ENCODE measurements at regions not wholly inside any gene's neighbourhood (a gene's known extent, or its start where the extent isn't known, plus 50 kb on each side); places are given as distances from the start of the nearest gene placed in this dataset.
"Not testable (repeated sequence)": the region's sequence is repeated elsewhere in the genome, so short reads cannot be mapped to it uniquely, and the experiment has no call there.

DNA sequence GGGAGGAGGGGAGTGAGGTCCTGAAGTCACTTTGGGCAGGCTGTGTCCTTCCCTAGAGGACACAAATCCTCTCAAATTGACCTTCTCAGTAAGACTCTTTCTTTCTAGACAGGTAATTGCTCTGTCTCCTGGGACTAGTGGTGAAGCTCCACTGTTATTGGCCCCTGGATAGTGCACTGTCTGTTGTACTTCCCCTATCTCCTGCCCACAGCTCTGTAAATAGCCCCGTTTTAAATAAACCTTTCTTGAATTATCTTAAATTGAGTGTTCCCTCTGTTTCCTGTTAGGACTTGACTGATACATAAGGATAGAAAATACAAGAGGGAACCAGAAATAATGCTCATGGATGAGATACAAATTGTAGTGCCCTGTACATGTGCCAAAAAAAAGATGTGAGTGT lies 229.5 kb upstream of the USP24 start:
- H3K36me3 Mint-ChIP-seq (ENCODE audit: low read depth), result no peaks in the 10 kb centered on the region
- H3K27ac Mint-ChIP-seq, result no peak overlapping the region
- H3K4me3 Mint-ChIP-seq (ENCODE audit: low read depth), result no peak overlapping the region
- H3K27me3 Mint-ChIP-seq (ENCODE audit: low read depth), result peaks cover 25% of the 10 kb centered on the region
- DNase-seq (ENCODE audit: low spot score), result no peak
- H3K9me3 Mint-ChIP-seq, result no peaks in the 10 kb centered on the region
- intact Hi-C loops (cut with micrococcal nuclease), result no loop called here
- H3K4me1 Mint-ChIP-seq (ENCODE audit: low read depth), result peaks cover 10% of the 10 kb centered on the region

DNA sequence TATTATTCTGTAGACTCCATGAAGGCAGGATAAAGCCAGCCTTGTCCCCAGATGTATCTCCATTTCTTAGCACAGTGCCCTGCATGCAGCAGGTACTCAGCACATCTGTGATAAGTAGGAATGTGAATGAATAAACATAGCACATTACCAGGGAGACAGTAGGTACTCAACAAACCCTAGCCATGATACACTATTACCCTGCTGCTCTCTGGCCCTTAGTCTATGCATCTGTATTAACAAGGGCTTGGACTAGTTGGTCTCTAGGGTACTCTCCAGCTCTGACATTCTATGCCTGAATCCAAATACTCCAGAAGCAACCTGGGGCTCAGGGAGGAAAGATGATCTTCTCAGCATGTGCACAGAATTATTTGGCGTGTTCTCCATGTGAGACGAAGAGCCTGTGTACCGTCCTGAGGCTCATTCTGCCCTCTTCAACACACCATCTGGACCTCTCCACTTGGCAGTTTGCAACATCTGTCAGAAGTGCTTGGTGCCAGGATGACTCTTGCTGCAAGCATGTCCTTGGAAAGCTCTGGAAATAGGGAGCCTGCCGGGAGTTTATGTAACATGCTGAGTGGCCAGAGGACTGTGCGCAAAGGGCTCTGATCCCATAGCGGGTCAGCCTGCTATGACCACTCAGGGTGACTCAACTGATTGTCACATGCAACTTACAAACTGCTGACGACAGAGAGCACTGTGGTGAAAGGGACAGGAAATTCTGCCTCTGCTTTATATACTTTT lies 228.2 kb upstream of the USP24 start:
- peaks cover 21% of the 10 kb centered on the region for H3K27me3 Mint-ChIP-seq (ENCODE audit: low read depth)
- H3K4me1 Mint-ChIP-seq (ENCODE audit: low read depth), result peaks cover 10% of the 10 kb centered on the region
- H3K4me3 Mint-ChIP-seq (ENCODE audit: low read depth), result no peak overlapping the region
- intact Hi-C loops (cut with micrococcal nuclease), result no loop called here
- no peaks in the 10 kb centered on the region for H3K36me3 Mint-ChIP-seq (ENCODE audit: low read depth)
- H3K27ac Mint-ChIP-seq, result no peak overlapping the region
- DNase-seq (ENCODE audit: low spot score), result no peak
- no peaks in the 10 kb centered on the region for H3K9me3 Mint-ChIP-seq

- Mint-ChIP-seq H3K9me3 (no peaks in the 10 kb centered on the region), H3K36me3 (ENCODE audit: low read depth) (no peaks in the 10 kb centered on the region), H3K27ac (no peak overlapping the region), H3K4me3 (ENCODE audit: low read depth) (no peak overlapping the region), H3K27me3 (ENCODE audit: low read depth) (peaks cover 14% of the 10 kb centered on the region), H3K4me1 (ENCODE audit: low read depth) (peaks cover 10% of the 10 kb centered on the region)
- intact Hi-C loops (cut with micrococcal nuclease), result no loop called here
- no peak for DNase-seq (ENCODE audit: low spot score)
Observed at GRCh38 chr1:55441489-55441888, 226.3 kb upstream of the USP24 start.

DNA sequence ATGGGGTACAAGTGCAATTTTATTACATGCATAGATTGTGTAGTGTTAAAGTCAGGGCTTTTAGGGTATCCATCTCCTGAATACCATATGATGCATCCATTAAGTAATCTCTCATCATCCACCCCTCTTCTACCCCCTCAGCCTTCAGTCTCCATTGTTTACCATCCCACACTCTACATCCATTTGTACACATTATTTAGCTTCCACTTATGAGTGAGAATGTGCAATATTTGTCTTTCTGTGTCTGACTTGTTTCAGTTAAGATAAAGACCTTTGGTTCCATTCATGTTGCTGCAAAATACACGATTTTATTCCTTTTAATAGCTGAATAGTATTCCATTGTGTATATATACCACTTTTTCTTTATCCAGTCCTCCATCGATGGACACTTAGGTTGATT lies 222.5 kb upstream of the USP24 start:
- H3K9me3 Mint-ChIP-seq, result no peaks in the 10 kb centered on the region
- intact Hi-C loops (cut with micrococcal nuclease), result no loop called here
- H3K27ac Mint-ChIP-seq, result no peak overlapping the region
- no peaks in the 10 kb centered on the region for H3K4me1 Mint-ChIP-seq (ENCODE audit: low read depth)
- H3K4me3 Mint-ChIP-seq (ENCODE audit: low read depth), result no peak overlapping the region
- H3K36me3 Mint-ChIP-seq (ENCODE audit: low read depth), result no peaks in the 10 kb centered on the region
- DNase-seq (ENCODE audit: low spot score), result no peak
- no peaks in the 10 kb centered on the region for H3K27me3 Mint-ChIP-seq (ENCODE audit: low read depth)

- intact Hi-C loops (cut with micrococcal nuclease); H3K27ac Mint-ChIP-seq; H3K9me3 Mint-ChIP-seq; DNase-seq (ENCODE audit: low spot score); H3K4me3 Mint-ChIP-seq (ENCODE audit: low read depth); H3K27me3 Mint-ChIP-seq (ENCODE audit: low read depth); H3K4me1 Mint-ChIP-seq (ENCODE audit: low read depth); H3K36me3 Mint-ChIP-seq (ENCODE audit: low read depth): not testable (repeated sequence)
Observed at GRCh38 chr1:55430720-55431119, 215.6 kb upstream of the USP24 start.

DNA sequence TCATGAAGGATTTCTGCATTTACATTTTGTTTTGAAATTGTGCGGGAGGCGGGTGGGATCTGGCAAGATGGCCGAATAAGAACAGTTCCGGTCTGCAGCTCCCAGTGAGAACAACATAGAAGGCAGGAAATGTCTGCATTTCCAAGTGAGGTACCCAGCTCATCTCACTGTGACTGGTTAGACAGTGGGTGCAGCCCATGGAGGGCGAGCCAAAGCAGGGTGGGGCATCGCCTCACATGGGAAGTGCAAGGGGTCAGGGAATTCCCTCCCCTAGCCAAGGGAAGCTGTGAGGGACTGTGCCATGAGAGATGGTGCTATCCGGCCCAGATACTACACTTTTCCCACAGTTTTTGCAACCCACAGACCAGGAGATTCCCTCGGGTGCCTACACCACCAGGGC lies 215.0 kb upstream of the USP24 start:
- H3K27ac Mint-ChIP-seq; H3K4me3 Mint-ChIP-seq (ENCODE audit: low read depth); H3K27me3 Mint-ChIP-seq (ENCODE audit: low read depth); DNase-seq (ENCODE audit: low spot score); intact Hi-C loops (cut with micrococcal nuclease); H3K36me3 Mint-ChIP-seq (ENCODE audit: low read depth); H3K9me3 Mint-ChIP-seq; H3K4me1 Mint-ChIP-seq (ENCODE audit: low read depth): not testable (repeated sequence)

DNA sequence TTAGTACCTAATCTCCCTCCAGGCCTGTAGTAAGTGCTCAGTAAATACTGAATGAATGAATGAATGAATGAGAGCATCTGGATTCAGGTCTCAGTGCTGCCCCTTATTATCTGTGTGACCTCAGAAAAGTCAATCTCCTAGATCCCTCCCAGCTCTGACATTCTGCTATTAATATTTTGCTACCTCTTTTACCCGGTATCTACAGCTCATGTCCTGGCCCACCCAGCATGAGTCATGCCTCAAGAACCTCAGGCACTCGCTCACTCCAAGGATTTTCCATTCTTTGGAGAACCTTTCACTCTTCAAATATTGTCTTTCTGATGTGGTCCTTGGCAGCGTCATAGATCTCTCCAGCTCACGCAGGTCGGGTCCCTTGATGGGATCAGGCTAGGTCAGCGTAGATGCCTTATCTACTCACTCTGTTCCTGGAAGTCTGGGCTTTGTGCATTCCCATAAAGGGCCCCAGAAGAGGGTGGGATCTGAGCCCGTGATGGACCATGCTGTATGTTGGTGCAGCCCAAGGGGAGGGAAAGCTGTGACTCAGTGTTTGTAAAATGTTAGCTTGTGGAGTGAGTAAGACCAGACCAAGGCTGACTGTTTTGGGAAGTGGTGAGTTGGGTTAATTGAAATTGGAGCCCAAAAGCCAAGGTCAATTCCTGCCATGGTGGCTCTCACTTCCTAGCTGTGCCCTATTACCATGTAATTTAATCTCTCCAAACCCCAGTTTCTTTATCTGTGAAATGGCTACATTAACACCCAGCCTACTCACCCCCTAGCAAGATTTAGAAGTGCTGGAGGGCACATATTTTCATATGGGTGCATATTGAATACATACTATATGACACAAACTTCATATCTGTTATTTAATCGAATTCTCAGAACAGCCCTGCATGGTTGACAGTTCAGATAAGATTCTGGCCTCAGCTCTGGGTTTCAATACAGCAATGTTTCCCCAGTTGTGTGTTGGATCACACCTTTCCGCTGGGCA lies 214.1 kb upstream of the USP24 start:
- H3K27me3 Mint-ChIP-seq (ENCODE audit: low read depth), result peaks cover 5% of the 10 kb centered on the region
- intact Hi-C loops (cut with micrococcal nuclease), result no loop called here

GRCh38 chr1:55428231-55428630 lies 213.1 kb upstream of the USP24 start:
- Mint-ChIP-seq H3K36me3 (ENCODE audit: low read depth) (no peaks in the 10 kb centered on the region), H3K27ac (no peak overlapping the region), H3K9me3 (no peaks in the 10 kb centered on the region), H3K27me3 (ENCODE audit: low read depth) (peaks cover 7% of the 10 kb centered on the region), H3K4me3 (ENCODE audit: low read depth) (no peak overlapping the region), H3K4me1 (ENCODE audit: low read depth) (no peaks in the 10 kb centered on the region)
- intact Hi-C loops (cut with micrococcal nuclease), result no loop called here
- no peak for DNase-seq (ENCODE audit: low spot score)

More for the DNA sequence above, 214.1 kb upstream of the USP24 start:
- Mint-ChIP-seq H3K4me3 (ENCODE audit: low read depth) (no peak overlapping the region), H3K9me3 (no peaks in the 10 kb centered on the region), H3K36me3 (ENCODE audit: low read depth) (no peaks in the 10 kb centered on the region), H3K27ac (no peak overlapping the region), H3K4me1 (ENCODE audit: low read depth) (no peaks in the 10 kb centered on the region)
- no peak for DNase-seq (ENCODE audit: low spot score)

DNA sequence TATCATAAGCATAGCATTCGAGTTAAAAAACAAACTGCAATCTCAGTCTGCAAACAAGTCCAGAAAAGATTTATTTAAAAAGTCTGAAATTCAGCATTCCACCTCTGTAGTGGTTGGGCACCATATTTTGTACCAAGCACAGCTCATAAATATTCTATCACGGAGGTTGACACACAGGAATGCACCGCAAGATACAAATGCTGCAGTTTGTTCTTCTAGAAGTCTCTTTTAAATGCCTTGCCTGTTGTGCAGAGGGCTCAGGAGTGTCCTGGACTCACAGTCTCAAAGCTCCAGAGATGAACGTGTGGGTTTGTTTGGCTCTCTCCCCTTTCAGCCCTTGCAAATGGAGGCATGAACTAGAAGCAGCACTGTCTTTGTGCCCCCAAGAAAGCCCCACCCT lies 212.4 kb upstream of the USP24 start:
- no peak overlapping the region for H3K4me3 Mint-ChIP-seq (ENCODE audit: low read depth)
- intact Hi-C loops (cut with micrococcal nuclease), result no loop called here
- no peaks in the 10 kb centered on the region for H3K36me3 Mint-ChIP-seq (ENCODE audit: low read depth)
- no peak overlapping the region for H3K27ac Mint-ChIP-seq
- no peak for DNase-seq (ENCODE audit: low spot score)
- no peaks in the 10 kb centered on the region for H3K4me1 Mint-ChIP-seq (ENCODE audit: low read depth)
- no peaks in the 10 kb centered on the region for H3K9me3 Mint-ChIP-seq
- peaks cover 7% of the 10 kb centered on the region for H3K27me3 Mint-ChIP-seq (ENCODE audit: low read depth)

GRCh38 chr1:55426619-55427018 lies 211.5 kb upstream of the USP24 start:
- no peak for DNase-seq (ENCODE audit: low spot score)
- peaks cover 2% of the 10 kb centered on the region for H3K9me3 Mint-ChIP-seq
- no peak overlapping the region for H3K27ac Mint-ChIP-seq
- H3K4me3 Mint-ChIP-seq (ENCODE audit: low read depth), result no peak overlapping the region
- peaks cover 6% of the 10 kb centered on the region for H3K27me3 Mint-ChIP-seq (ENCODE audit: low read depth)
- no peaks in the 10 kb centered on the region for H3K36me3 Mint-ChIP-seq (ENCODE audit: low read depth)
- intact Hi-C loops (cut with micrococcal nuclease), result no loop called here
- no peaks in the 10 kb centered on the region for H3K4me1 Mint-ChIP-seq (ENCODE audit: low read depth)

DNA sequence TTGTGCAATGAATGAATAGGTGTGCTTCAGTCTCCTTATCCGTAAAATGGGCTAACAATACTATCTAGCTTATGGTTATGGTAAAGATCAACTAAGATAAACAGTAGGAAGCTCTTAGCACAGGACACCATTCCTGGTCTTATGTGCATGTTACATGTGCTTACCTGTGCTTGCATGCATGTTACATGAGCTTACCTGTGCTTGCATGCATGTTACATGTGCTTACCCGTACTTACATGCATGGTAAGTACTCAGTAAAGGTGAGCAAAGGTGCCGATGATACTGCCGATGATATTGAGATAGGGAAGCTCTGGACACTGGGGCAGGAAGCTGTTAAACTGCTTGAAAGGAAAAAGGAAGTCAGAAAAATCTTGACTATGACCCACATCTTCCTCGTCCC lies 211.0 kb upstream of the USP24 start:
- Mint-ChIP-seq H3K4me1 (ENCODE audit: low read depth) (no peaks in the 10 kb centered on the region), H3K9me3 (peaks cover 4% of the 10 kb centered on the region), H3K36me3 (ENCODE audit: low read depth) (no peaks in the 10 kb centered on the region)

GRCh38 chr1:55425310-55425930 lies 210.3 kb upstream of the USP24 start:
- intact Hi-C loops (cut with micrococcal nuclease), result no loop called here
- H3K9me3 Mint-ChIP-seq, result peaks cover 4% of the 10 kb centered on the region
- peaks cover 6% of the 10 kb centered on the region for H3K27me3 Mint-ChIP-seq (ENCODE audit: low read depth)
- no peak overlapping the region for H3K4me3 Mint-ChIP-seq (ENCODE audit: low read depth)
- H3K36me3 Mint-ChIP-seq (ENCODE audit: low read depth), result no peaks in the 10 kb centered on the region
- DNase-seq (ENCODE audit: low spot score), result no peak
- no peak overlapping the region for H3K27ac Mint-ChIP-seq
- H3K4me1 Mint-ChIP-seq (ENCODE audit: low read depth), result no peaks in the 10 kb centered on the region

More for the DNA sequence above, 211.0 kb upstream of the USP24 start:
- no peak overlapping the region for H3K4me3 Mint-ChIP-seq (ENCODE audit: low read depth)
- no peak for DNase-seq (ENCODE audit: low spot score)
- H3K27ac Mint-ChIP-seq, result no peak overlapping the region
- intact Hi-C loops (cut with micrococcal nuclease), result no loop called here
- peaks cover 6% of the 10 kb centered on the region for H3K27me3 Mint-ChIP-seq (ENCODE audit: low read depth)

DNA sequence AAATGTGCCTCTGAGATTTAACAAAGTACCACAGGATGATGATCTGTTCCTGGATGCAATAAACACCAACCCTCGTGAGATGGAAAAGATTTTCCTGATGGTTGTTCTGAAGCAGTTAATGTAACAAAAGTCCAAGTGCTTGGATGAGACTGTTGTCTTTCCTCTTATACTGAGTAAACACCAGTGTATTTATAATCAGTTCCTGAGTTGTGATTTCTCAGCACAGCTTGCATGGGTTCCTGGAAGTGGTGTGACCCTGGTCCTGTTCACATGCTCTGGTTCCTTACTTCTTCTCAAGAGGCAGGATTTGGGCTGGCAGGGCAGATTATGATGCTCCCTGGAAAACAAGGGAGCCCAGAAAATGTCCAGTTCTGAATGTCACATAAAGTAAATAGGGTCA lies 208.2 kb upstream of the USP24 start:
- Mint-ChIP-seq H3K27ac (no peak overlapping the region), H3K4me1 (ENCODE audit: low read depth) (no peaks in the 10 kb centered on the region), H3K36me3 (ENCODE audit: low read depth) (no peaks in the 10 kb centered on the region), H3K9me3 (peaks cover 4% of the 10 kb centered on the region), H3K4me3 (ENCODE audit: low read depth) (no peak overlapping the region), H3K27me3 (ENCODE audit: low read depth) (peaks cover 6% of the 10 kb centered on the region)
- no peak for DNase-seq (ENCODE audit: low spot score)
- intact Hi-C loops (cut with micrococcal nuclease), result no loop called here
